HG02970 (cell line): ENCODE measurements at regions not wholly inside any gene's neighbourhood (a gene's known extent, or its start where the extent isn't known, plus 50 kb on each side); places are given as distances from the start of the nearest gene placed in this dataset.

Experiments
- ATAC-seq: cut with Tn5 transposase; IDR thresholded peaks from one replicate; pipeline ENCODE4 v1.9.1; 2021; ENCODE audit warnings: mild to moderate bottlenecking, moderate library complexity, moderate number of reproducible peaks; ENCODE audit not compliant: unreplicated experiment, low FRiP score

DNA sequence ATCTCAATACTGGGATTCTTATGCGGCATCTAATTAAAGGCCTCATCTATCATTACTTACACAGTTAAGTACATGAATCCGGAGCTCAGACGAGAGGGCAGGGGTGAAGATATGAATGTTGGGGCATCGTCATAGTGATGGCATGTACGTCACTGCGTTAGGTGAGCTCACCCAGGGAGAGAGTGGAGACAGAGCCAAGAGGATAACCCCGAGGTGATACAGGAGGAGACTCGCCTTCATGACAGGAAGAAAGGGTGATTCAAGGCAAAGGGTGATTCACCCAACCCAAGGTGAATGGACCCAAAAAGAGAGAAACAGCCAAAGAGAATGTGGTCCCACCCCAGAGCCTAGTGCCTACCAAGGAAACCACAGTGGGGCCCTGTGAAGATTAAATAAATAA lies 132.9 kb upstream of the BLID start:
- no peak for ATAC-seq

DNA sequence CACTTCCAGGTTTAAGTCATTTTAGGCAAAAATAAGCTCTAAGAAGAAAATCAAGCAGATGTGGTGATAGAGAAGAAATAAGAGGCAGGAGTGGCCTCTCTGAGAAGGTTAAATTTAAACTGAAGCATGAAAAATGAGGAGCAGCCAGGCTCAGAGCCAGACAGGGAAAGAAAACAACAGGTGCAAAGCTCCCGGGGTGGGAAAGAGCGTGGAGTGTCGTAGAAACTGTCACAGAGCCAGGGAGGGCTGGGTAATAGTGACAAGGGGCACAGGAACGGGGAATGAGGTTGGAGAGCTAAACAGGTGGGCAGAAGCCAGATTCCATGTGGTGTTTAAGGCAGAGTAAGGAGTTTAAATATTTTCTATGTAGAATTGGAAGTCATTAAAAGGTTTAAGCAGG lies 132.1 kb upstream of the BLID start:
- no peak for ATAC-seq

DNA sequence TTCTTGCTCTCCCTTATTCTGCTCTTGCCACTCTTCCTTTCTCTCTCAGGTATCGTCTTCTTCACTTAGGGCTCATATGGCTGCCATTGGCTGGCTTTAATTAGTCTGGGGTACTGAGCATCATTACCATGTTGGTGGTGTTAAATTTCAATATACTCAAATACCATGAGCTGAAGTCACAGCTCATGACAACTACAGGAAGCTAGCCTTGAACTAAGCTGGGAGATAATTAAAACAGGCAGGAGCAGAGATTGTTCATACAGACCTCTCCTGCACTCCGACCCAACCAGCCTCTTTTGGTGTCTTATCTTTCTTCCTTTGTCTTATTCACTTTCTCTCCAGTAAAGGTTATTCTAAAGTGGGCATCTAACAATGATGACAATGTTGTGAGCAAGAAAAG lies 130.9 kb upstream of the BLID start:
- no peak for ATAC-seq

GRCh38 chr11:122242731-122243130 lies 126.7 kb upstream of the BLID start:
- no peak for ATAC-seq

DNA sequence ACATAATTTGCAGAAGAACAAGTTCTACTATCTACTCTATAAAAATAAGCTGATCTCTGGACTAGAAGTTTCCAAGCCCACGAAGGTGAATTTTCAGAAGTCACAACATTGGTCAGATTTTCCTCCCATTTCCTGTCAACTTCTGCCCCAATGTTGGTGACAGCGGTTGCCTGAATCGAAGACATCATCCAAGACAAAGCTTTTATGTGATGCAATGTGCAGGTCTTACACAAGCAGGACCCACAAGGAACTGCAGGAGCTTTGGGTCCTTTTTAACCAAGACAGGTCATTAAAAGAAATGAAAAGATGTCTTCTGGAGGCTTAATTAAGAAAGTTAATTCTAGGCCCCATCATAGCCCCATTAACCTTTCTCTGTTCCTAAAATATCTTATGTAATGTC lies 125.6 kb upstream of the BLID start:
- no peak for ATAC-seq

- ATAC-seq = no peak
These were observed 124.6 kb upstream of the BLID start for GRCh38 chr11:122240638-122241037.

GRCh38 chr11:122235615-122236014 lies 119.6 kb upstream of the BLID start:
- no peak for ATAC-seq

GRCh38 chr11:122234780-122235179 lies 118.8 kb upstream of the BLID start:
- ATAC-seq = no peak

DNA sequence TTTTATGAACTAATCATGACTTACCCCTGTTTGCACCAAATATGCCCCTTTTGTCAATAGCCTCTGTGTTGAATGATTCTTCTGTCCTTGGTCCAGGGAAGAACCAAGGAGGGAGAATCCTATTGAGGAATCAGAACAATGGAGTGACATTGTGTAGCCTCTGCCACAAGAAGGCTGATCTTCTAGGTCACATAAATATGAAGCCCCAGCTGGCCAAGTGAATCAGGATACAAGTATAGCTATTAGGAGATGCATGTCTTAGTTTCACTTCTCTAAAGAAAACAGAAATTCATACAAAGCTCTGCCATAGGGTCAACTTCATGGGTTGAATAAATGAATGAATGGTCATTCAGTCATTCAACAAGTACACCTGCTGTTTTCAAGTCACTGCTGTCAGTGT lies 118.2 kb upstream of the BLID start:
- ATAC-seq = no peak

DNA sequence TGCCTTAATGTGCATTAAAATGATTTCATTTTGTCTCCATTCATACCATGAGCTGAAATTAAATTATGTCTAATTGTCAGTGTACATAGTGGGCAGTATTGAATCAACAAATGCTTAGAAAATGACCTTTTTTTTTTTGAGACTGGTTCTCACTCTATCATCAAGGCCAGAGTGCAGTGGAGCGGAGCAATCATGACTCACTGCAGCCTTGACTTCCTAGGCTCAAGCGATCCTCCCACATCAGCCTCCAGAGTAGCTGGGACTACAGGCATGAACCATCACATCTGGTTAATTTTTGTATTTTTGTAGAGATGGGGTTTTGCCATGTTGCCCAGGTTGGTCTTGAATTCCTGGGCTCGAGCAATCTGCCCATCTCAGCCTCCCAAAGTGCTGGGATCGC lies 117.0 kb upstream of the BLID start:
- ATAC-seq = no peak

DNA sequence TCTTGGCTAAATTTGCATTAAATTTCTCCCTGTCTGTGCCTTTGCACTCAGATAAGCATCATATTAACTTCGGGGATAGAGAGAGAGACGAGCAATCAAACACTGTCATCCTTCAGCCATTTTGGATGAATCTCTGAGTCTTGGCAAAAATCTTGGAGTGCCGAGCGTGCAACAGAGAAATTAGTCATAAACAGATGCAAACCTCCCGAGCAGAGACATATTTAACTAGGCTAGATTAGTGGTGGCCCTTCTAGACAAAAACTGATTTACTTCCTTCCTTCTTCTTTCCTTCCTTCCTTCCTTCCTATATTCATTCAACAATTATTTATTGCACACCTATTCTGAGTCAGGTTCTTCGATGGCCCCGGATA lies 114.4 kb upstream of the BLID start:
- no peak for ATAC-seq

GRCh38 chr11:122229481-122230384 lies 113.7 kb upstream of the BLID start:
- ATAC-seq = no peak

- no peak for ATAC-seq
These were observed 113.1 kb upstream of the BLID start for GRCh38 chr11:122229078-122229477.

GRCh38 chr11:122226810-122227379 lies 110.9 kb upstream of the BLID start:
- ATAC-seq = no peak

GRCh38 chr11:122224867-122225266 lies 108.9 kb upstream of the BLID start:
- ATAC-seq = no peak

- no peak for ATAC-seq
These were observed 104.3 kb upstream of the BLID start for GRCh38 chr11:122220321-122220720.

DNA sequence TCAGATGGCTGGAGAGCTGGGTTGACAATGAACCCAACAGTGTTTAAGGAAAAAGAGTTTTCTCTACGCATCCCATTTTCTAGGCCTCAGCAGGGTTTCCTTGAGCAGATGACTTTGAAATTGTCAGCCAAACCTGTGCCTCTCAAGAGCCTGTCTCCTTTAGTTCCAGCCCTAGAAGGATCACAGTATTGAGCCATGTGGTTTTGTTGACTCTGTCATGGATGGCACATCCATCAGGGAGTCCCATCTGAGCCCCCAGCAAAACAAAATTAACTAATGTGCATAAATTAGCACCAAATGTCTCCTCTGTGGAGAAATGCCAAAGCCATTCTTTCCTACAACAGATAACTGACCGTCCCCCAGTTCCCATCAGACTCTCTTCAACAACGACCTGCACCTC lies 103.8 kb upstream of the BLID start:
- no peak for ATAC-seq

DNA sequence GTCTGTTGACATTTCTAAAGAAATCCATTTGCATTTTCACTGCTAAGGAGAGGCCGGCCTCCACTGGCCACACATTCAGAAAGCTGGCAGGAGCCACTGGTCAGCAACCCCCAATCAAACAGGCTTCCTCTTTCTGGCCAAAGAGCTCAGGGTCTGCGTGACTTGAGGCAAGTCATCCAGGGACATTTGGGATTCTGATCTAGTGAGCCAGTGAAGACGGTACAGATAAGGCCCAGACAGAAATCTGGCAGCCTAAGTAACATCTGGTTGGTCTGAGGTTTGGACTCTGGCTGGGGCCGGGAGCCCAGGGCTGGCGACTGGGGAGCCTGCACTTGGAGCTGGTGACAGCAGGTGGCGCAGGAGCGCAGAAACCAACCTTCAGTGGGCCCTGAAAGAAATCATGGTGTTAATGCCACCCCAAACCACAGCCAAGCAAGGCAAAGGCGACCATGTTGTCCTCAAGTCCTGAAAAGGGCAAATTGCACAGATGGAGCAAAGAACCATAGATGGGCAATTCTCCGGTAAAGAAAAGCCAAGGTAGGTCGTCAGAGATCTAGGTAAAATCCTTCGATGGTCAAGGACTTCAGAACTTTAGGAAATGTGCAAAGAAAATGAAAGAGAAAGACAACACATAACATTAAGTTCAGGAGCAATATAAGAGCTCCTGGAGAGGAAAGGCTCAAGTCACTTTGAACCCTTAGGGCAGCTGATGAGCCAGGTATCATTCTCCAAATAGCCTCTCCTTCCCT lies 99.4 kb upstream of the BLID start:
- ATAC-seq = peak; percentile 84

GRCh38 chr11:122214567-122214966 lies 98.6 kb upstream of the BLID start:
- no peak for ATAC-seq

- no peak for ATAC-seq
These were observed 98.1 kb upstream of the BLID start for GRCh38 chr11:122214080-122214479.

- no peak for ATAC-seq
These were observed 97.2 kb upstream of the BLID start for GRCh38 chr11:122213171-122213570.
